SK-N-SH (cell line): ENCODE measurements at regions not wholly inside any gene's neighbourhood (a gene's known extent, or its start where the extent isn't known, plus 50 kb on each side); places are given as distances from the start of the nearest gene placed in this dataset.
A peak's percentile ranks its signal among the peaks of the same experiment; 100 is the strongest.

ENCODE experiments used
- CTCF ChIP-seq: fragments of 200-600 bp; sonication (generic); IDR thresholded peaks from 2 replicates; pipeline ENCODE4 v1.6.1; 2017; ENCODE audit warnings: antibody characterized with exemption, mild to moderate bottlenecking, moderate library complexity
- EZH2phosphoT487 ChIP-seq: fragments of 200-600 bp; sonication (generic); IDR thresholded peaks from 2 replicates; pipeline ENCODE4 v1.6.1; 2017; ENCODE audit warnings: low read depth, mixed run types, mild to moderate bottlenecking, antibody characterized with exemption, moderate library complexity, borderline replicate concordance
- FOXM1 ChIP-seq: IDR thresholded peaks from 2 replicates; pipeline ENCODE4 v1.4.0; 2012; ENCODE audit warnings: low read depth, mild to moderate bottlenecking
- RFX5 ChIP-seq: IDR thresholded peaks from 2 replicates; pipeline ENCODE4 v1.6.1; 2012; ENCODE audit warnings: mild to moderate bottlenecking, improper control_type of control experiment, low read length
- USF1 ChIP-seq: IDR thresholded peaks from 2 replicates; pipeline ENCODE4 v1.4.0; 2012; ENCODE audit warnings: low read depth, borderline replicate concordance

- TF ChIP-seq CTCF (peak; percentile 37), FOXM1 (peak; percentile 90), USF1 (peak; percentile 36; the same call in 1 of the 2 replicates), RFX5 (no peak), EZH2phosphoT487 (no peak)
Measured at GRCh38 chr2:12320991-12321641, 395.6 kb upstream of the TRIB2 start.
